ACHN (cell line): ENCODE measurements at regions not wholly inside any gene's neighbourhood (a gene's known extent, or its start where the extent isn't known, plus 50 kb on each side); places are given as distances from the start of the nearest gene placed in this dataset.

Source experiments
- DNase-seq: peaks from one replicate; pipeline ENCODE4 v3.0.0-alpha.2; 2015
- in situ Hi-C: cut with HindIII; loops from 2 replicates; pipeline ENCODE4 v1.10.0; 2017; ENCODE audit warnings: low sequenced_read_pairs, low pct_ligation_motif_present, low pct_unique_long_range_greater_than_20kb

- in situ Hi-C loops: no loop called here
- no peak for DNase-seq
These were observed 1196.2 kb upstream of the TENM4 start for GRCh38 chr11:80636999-80637398.

DNA sequence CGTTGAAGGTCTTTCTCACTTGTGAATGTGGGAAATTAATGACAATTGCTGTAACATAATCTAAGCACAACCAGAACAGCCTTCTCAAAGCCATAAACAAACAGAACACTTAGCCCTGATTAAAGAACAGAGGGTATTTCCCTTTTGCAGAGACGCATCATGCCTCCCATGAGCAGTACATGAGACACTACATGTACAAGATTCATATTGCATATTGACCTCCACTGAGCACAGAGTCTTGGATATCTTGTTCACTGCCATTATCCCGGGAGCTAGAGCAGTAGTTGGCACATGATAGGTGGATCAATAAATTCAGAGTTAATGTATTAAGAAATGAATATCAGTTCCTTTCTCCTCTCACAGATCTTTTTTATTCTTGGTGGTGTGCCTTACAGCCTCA is 1194.3 kb upstream of the TENM4 start:
- in situ Hi-C loops: no loop called here
- DNase-seq: no peak

- DNase-seq: no peak
- in situ Hi-C loops: no loop called here
These were observed 1191.9 kb upstream of the TENM4 start for GRCh38 chr11:80632691-80633090.

- in situ Hi-C loops: no loop called here
- DNase-seq: no peak
These were observed 1191.3 kb upstream of the TENM4 start for GRCh38 chr11:80632156-80632555.

DNA sequence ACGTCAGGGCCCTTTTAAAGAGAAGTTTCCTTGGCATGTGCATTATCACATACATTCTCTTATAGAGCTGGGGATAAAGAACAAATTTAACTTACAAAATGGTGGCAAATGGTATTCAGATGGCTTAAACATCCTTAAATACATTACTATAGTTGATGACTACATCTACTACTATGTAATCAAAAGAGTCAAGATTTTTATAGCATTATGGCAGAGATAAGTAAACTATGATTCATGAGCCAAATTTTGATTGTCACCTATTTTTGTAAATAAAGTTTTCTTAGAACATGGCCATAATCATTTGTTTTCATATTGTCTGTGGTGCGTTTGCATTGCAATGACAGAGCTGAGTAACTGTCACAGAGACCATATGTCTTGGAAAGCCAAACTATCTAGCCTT is 1188.6 kb upstream of the TENM4 start:
- in situ Hi-C loops: no loop called here
- no peak for DNase-seq

GRCh38 chr11:80627364-80627763 is 1186.5 kb upstream of the TENM4 start:
- in situ Hi-C loops: no loop called here
- DNase-seq: no peak

DNA sequence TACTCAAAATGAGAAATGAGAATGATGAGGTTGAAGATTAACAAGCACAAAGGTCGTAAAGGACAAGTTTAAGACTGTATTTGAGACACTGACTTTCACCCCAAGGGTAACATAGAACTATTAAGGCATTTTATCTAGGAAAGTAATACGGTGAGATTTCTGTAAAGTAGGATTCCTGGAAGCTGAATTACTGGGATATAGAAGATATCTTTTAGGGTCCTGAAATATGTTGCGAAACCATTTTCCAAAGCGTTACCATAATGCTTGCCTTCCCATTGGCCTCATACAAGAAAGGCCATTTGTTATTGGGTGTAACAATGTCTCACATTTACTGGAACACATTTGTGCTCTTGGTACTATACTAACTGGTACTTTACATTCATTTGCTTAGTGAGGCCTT is 1185.9 kb upstream of the TENM4 start:
- in situ Hi-C loops: no loop called here
- no peak for DNase-seq

- DNase-seq: no peak
- in situ Hi-C loops: no loop called here
These were observed 1184.7 kb upstream of the TENM4 start for GRCh38 chr11:80625563-80625962.

DNA sequence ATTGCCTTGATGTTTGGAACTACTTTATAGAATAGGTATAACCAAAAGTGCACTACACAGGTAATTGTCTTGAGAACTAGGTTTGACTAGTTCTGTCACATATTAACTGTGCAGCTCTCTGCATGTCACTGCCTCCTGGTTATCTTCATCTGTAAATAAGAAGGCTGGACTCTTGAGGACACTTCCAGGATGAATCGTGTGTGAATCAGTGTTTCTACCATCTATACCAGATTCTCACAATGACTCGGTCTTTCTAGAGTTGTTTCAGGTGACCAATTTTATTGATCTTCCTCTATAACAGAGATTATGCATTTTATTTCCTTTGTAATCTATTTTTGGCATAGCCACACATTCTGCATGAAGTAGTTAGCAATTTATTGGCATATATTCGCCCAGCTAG is 1181.0 kb upstream of the TENM4 start:
- in situ Hi-C loops: no loop called here
- DNase-seq: no peak

GRCh38 chr11:80620867-80621266 is 1180.0 kb upstream of the TENM4 start:
- in situ Hi-C loops: no loop called here
- no peak for DNase-seq

DNA sequence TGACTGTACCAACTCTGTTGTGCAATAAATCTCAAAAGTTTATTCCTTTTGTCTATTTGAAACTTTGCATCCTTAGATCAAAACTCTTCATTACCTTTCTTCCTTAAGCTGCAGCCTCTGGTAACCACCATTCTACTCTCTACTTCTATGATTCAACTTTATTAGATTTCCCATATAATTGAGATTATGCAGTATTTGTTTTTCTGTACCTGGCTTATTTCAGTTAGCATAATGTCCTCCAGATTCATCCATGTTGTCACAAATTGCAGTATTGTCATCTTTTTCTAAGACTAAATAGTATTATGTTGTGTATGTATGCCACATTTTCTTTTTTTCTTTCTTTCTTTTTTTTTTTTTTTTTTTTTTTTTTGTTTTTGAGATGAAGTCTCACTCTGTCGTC is 1176.3 kb upstream of the TENM4 start:
- no peak for DNase-seq
- in situ Hi-C loops: no loop called here

- no peak for DNase-seq
- in situ Hi-C loops: no loop called here
These were observed 1175.4 kb upstream of the TENM4 start for GRCh38 chr11:80616070-80616800.

DNA sequence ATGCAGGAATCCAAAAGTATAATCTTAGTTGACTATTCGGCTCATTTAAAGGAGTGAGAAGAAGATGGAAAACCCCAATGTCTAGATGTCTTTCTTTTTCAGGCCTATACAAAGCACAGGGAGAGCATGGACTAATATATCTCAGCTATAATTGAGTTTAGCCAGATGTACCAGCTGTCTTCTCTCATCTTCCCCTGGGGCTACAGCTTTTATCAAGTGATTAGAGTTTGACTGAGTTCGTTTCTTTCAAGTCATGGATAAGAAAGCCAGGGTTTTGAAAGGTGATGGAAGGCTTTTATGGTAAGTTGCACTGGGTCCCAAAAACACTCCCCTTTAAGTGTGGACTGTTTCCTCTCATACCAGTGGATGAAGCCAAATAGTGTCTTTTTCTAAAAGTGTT is 1172.8 kb upstream of the TENM4 start:
- DNase-seq: no peak
- in situ Hi-C loops: no loop called here

DNA sequence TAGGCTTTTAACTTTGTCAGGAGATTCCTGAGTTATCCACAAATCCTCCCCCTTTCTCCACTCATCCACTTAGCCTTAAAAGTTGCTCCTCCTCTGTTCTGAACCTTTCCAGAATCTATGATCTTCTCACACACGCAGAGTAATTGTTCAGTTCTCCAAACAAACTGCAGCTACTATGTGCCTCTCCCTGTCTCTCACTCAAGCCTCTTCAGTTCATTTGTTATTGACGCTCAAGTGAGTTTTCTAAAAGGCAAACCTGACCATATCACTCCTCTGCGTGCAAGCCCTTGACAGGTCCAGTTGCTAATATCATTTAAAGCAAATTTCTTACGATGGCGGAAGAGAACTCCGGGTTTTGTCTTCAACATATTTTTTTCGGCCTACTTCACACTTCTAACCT is 1169.7 kb upstream of the TENM4 start:
- in situ Hi-C loops: no loop called here
- no peak for DNase-seq

DNA sequence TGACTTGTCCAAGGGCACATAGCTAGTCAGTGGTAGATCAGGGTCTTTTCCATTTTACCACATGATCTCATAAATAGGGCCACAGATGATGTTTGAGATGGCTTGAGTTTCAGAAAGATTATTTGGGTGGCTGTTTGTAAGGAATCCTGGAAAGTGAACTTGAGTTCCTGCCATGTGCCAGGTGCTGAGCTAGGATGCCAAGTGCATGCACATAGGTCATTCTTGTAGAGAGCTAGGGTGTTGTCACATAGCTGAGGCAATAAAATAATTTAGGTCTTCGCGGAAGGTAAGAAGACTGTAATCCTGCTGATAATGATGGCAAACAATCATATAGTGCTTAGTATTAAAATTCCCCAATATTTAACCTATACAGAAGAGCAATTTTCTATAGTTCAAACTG is 1162.6 kb upstream of the TENM4 start:
- no peak for DNase-seq
- in situ Hi-C loops: no loop called here

GRCh38 chr11:80598905-80599304 is 1158.1 kb upstream of the TENM4 start:
- in situ Hi-C loops: no loop called here
- no peak for DNase-seq

DNA sequence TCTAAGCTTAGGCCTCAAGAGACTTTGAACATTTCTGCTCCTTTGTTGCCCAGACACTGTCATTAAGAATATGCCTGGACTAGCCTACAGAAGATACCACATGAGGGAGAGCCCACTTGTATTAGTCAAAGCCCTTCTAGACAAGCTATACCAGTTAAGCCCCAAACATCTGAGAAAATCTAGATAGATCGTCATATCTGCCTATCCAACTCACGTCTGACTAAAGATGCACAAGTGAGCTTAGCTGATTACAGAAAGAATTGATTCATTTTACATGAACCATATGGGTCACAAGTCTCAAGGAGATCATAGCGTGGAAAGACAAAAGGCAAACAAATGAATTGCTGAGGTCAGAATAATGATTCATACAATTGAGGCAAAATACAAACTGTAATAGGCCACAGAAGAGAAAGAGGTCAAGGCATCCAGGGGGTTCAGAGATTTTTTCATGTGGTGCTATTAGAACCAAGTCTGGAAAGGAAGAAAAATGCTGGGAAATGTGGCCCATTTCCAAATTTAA is 1155.5 kb upstream of the TENM4 start:
- DNase-seq: no peak
- in situ Hi-C loops: no loop called here

- in situ Hi-C loops: no loop called here
- peak; percentile 1 for DNase-seq
These were observed 1154.2 kb upstream of the TENM4 start for GRCh38 chr11:80595011-80595410.

DNA sequence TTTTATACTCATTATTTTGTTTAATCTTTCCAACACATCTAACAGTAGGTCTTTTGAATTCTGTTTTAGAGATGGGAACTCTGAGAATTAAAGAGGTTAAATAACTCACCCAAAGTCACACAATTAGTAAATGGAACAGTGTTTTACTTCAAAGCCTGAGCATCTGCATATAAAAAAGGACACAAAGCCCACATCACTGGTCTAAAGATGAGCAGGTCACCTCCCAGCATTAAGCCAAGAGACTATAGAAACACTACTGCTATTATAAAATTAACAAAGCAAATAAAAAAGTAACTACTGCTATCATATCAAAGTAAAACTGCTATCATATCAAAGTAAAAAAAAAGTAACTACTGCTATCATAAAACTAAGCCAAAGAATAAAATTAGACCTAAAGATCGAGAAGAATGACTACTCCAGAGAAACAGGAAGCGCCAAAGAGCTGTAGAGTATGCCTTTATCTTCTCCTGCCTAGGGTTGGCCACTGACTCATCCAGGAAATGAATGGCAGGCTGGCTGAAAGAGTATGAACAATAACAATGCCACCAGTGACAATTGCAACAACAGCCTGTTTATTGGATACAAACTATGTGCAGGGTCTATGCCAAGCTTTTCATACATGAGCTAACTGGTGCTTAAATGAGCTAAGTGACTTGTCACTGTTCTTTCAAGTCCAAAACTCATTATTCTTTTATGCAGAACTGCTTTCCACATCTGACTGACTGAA is 1153.0 kb upstream of the TENM4 start:
- in situ Hi-C loops: no loop called here
- peak; percentile 24 for DNase-seq

- in situ Hi-C loops: no loop called here
These were observed 1151.7 kb upstream of the TENM4 start for GRCh38 chr11:80592546-80592945.

More at GRCh38 chr11:80592546-80592945, 1151.7 kb upstream of the TENM4 start:
- DNase-seq: no peak
